ENCODE measurements at regions not wholly inside any gene's neighbourhood (a gene's known extent, or its start where the extent isn't known, plus 50 kb on each side); places are given as distances from the start of the nearest gene placed in this dataset.

GRCh38 chr10:23891301-23891700 is 317.6 kb upstream of the KIAA1217 start:
- TF ChIP-seq POLR2A (IDR thresholded peaks at IDR 0.05; ENCODE audit: low read depth, low read length), result no peak
- TF ChIP-seq CTCF (IDR thresholded peaks at IDR 0.05; ENCODE audit: extremely low read depth in 1 of 2, insufficient read depth in 1 of 2, low read depth in 1 of 2, low read length in 2 of 2), result no peak
- TF ChIP-seq MYC (IDR thresholded peaks at IDR 0.05; ENCODE audit: low read depth, low read length), result no peak
- TF ChIP-seq POLR2AphosphoS5 (IDR thresholded peaks at IDR 0.05; ENCODE audit: insufficient read depth, low read depth, low read length), result no peak
